Epithelial cell of proximal tubule (primary cell): ENCODE measurements at regions not wholly inside any gene's neighbourhood (a gene's known extent, or its start where the extent isn't known, plus 50 kb on each side); places are given as distances from the start of the nearest gene placed in this dataset.

Experiments
- DNase-seq: peaks from one replicate; pipeline ENCODE4 v3.0.0-alpha.2; 2011; ENCODE audit warnings: low read depth
- H3K4me3 ChIP-seq: 2 replicates; pipeline ENCODE4 v1.5.1; 2011; ENCODE audit warnings: low read depth, mild to moderate bottlenecking, low read length
- TF ChIP-seq, protein P1 (sequence below): conservative IDR thresholded peaks from 2 replicates; pipeline ENCODE4 v1.5.1; 2012; ENCODE audit warnings: low read depth, mild to moderate bottlenecking, low read length

DNA sequence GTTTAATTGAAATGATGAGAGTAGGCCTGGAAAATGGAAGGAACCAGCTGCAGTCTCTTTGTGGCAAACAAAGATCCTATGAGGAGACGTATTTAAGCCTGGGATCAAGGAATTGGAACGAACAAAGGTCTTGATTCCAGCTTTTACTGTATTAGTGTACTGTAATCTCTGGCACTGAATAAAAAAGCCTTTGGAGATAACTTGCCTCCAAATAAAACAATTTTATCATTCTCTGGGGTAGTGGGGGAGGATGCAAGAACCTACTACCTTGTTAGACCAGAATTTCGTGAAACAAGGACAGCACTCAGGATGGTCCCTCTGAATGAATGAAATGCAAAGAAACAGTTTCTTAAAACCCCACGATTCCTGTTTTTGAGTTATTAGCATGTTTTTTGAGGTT lies 134.2 kb downstream of the RWDD3 start:
- DNase-seq = no peak
- TF ChIP-seq, protein P1, sequence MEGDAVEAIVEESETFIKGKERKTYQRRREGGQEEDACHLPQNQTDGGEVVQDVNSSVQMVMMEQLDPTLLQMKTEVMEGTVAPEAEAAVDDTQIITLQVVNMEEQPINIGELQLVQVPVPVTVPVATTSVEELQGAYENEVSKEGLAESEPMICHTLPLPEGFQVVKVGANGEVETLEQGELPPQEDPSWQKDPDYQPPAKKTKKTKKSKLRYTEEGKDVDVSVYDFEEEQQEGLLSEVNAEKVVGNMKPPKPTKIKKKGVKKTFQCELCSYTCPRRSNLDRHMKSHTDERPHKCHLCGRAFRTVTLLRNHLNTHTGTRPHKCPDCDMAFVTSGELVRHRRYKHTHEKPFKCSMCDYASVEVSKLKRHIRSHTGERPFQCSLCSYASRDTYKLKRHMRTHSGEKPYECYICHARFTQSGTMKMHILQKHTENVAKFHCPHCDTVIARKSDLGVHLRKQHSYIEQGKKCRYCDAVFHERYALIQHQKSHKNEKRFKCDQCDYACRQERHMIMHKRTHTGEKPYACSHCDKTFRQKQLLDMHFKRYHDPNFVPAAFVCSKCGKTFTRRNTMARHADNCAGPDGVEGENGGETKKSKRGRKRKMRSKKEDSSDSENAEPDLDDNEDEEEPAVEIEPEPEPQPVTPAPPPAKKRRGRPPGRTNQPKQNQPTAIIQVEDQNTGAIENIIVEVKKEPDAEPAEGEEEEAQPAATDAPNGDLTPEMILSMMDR = no peak
- no peak overlapping the region for H3K4me3 ChIP-seq

DNA sequence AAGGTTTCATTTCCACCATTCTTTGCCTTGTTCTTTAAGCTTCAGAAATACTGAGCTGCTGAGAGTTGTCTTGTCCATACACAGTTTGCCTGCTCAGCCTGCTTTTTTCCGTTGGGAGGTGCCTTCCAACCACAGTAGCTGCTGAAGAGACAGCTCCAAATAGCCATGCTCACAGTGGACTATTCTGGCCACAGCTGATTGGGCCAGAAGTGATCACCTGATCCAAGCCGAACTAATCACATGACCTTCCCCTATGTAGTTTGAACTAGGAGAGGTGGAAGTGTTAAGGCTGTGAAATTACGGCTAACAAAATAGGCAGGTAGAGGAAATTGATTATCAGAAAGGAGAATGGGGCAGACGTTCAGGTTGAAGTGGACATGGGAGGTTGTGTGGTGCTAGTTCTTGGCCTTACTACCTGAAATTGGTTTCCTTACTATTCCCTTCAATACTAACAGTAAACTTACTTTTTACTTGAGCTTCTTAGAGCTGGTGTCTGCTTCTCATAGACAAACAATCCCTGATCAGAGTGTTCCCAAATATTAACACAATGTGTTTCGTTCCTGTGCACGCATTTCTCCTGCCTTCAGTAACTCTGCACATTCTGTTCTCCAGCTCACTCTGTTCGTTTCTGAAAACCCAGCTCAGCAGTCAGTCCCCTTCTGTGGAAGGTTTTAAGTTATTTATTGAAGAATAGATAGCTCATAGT lies 136.1 kb downstream of the RWDD3 start:
- no peak overlapping the region for H3K4me3 ChIP-seq
- no peak for DNase-seq
- TF ChIP-seq, protein P1 = no peak

DNA sequence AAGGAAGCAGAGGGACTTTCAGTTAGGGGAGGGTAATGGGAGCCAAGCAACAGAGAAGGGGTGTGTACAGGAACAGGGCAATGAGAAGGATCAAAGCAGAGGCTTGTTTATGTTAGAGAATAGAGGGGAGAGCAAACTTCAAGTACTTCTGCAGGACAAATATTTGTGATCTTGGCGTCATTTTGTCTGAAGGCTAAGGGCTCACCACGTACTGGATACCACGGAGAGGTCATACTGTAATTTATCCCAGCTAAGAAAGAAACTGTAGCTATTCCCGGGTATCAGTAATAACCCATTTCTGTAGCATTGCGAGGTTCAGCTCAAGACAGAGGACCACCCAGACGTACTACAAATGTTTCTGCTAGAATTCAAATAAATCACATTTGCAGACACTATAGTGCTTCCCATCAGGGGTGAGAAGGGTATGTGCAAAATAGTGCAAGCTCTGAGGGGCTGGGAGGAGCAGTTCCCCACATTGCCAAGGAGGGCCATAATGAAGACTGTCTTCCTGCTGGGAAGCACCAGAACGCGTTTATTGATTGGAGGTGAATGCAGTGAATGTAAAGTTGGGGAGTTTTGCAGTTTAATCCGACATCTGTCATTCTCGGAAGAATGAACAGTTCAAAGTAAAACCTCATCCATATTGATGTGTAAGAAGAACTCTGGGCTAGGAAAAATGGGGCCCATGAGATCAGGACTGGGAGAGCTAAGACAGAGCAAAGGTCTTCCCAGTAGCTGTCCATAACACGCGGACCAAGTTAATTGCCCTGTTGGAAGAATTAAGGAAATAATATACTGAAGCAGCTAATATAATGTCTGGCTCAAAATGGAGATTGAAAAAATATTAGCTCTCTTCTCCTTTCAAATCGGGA lies 136.9 kb downstream of the RWDD3 start:
- no peak overlapping the region for H3K4me3 ChIP-seq
- TF ChIP-seq, protein P1 = no peak
- DNase-seq = no peak

DNA sequence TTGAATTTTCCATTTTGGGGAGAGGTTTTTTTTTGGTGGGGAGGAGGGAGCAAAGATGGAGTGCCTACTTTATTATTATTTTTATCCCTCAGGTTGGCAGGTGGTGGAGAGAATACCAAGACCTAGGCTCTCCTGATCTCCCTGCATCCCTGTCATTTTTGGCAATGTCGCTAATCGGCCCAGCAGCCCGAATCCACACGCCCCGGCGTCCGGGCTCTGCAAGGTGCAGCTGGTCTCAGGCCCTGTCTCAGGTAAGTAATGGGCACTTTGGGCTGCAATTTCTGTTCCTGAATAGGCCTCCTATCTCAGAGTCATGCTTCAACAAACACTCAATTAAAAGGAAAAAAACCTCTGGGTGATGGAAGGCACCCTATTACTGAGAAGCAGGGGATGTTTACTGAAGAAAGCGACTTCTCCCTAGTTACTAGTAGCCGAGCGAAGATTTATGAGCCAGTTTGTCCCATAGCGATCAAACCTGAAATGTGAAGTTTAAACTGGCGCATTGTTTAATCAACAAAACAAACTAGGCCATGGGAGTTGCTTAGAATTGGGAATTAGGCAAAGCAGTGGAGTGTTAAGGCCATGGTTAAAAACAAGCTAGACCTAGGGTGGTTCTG lies 137.8 kb downstream of the RWDD3 start:
- TF ChIP-seq, protein P1 = no peak
- DNase-seq = no peak
- H3K4me3 ChIP-seq = no peak overlapping the region

DNA sequence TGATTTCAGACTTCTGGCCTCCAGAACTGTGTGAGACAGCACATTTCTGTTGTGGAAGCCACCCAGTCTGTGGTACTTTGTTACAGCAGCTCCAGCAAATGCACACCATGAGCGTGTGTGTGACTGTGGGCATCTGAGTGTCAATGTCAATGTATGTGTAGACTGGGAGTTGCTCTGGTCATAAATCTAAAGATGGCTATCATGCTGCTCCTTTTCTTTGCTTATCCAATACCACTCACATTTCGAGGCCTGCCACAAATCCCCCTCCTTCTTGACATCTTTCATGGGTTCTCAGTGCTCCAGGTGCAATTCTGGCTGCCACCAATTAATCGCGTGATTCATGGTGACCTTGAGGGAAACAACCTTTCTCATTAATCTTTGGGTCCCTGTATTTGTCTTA lies 141.2 kb downstream of the RWDD3 start:
- H3K4me3 ChIP-seq = no peak overlapping the region
- TF ChIP-seq, protein P1 = no peak
- no peak for DNase-seq

DNA sequence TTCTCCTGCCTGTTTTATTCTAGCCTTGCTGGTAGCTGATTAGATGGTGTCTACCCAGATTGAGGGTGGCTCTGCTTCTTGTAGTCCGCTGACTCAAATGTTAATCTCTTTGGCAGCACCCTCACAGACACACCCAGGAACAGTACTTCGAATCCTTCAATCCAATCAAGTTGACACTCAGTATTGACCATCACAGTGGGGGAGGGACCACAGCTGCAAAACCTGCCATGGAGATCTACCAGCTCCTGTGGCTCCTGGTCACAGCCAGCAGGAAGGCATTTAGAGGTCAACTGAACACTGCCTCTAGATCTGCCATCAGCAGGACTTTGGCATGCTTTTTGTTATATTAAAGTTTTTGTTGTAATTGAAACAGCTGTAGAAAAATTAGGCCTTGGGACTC lies 146.9 kb downstream of the RWDD3 start:
- TF ChIP-seq, protein P1 = no peak
- no peak overlapping the region for H3K4me3 ChIP-seq
- no peak for DNase-seq
